ENCODE measurements at regions not wholly inside any gene's neighbourhood (a gene's known extent, or its start where the extent isn't known, plus 50 kb on each side); places are given as distances from the start of the nearest gene placed in this dataset.
"Not testable (repeated sequence)": the region's sequence is repeated elsewhere in the genome, so short reads cannot be mapped to it uniquely, and the experiment has no call there.

DNA sequence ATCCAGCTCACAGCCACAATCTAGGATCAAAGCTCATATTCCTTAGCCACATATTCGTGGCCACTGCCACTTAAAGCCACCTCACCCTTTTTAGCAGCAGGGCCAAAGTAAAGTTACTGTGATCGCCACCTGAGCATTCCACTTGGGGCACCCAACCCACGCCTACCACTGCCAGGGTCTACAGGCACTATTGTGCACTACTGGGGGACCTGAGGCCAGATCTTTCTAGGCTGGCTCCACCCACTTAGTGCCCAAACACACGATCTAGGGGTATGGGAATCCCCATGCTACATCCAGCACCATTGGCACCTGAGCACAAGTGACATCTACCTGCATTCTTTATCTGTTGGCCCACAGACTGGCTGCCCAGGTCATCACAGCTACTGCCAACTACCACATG is 517.9 kb upstream of the PRR20A start:
- Mint-ChIP-seq H3K4me3 (no peak overlapping the region), H3K27ac (no peak overlapping the region), H3K9me3 (peaks cover 20 to 23% of the 10 kb centered on the region in 2 donors), H3K4me1 (no peaks in the 10 kb centered on the region), H3K27me3 (ENCODE audit: low read depth in 2 of 2) (no peaks in the 10 kb centered on the region), H3K36me3 (peaks cover 14% of the 10 kb centered on the region)
- no peak overlapping the region for H3K27ac ChIP-seq (ENCODE audit: low read length)
- DNase-seq (no peak), ATAC-seq (no peak)
- H3K36me3 ChIP-seq (ENCODE audit: control insufficient read depth, insufficient read depth, low read length), result no peaks in the 10 kb centered on the region
- no peaks in the 10 kb centered on the region for H3K27me3 ChIP-seq (ENCODE audit: control insufficient read depth, insufficient read depth, low read length)
- intact Hi-C loops (cut with micrococcal nuclease), result no loop called here
- WGBS (ENCODE audit: insufficient coverage), result 75% methylated on average over 4 of the region's 4 CpGs
- H3K4me3 ChIP-seq (ENCODE audit: low read length), result no peak overlapping the region
- H3K9me3 ChIP-seq (ENCODE audit: control insufficient read depth, insufficient read depth, low read length), result peaks cover 13% of the 10 kb centered on the region
- TF ChIP-seq CTCF (IDR thresholded peaks at IDR 0.05), result no peak
- H3K4me1 ChIP-seq (ENCODE audit: control insufficient read depth, insufficient read depth, low read length), result no peaks in the 10 kb centered on the region

GRCh38 chr13:56628886-56629285 is 511.8 kb upstream of the PRR20A start:
- H3K27ac ChIP-seq (ENCODE audit: low read length); H3K9me3 ChIP-seq (ENCODE audit: control insufficient read depth, insufficient read depth, low read length); H3K36me3 ChIP-seq (ENCODE audit: control insufficient read depth, insufficient read depth, low read length); H3K27me3 ChIP-seq (ENCODE audit: control insufficient read depth, insufficient read depth, low read length); H3K27me3 Mint-ChIP-seq (ENCODE audit: low read depth in 2 of 2); H3K4me1 Mint-ChIP-seq; DNase-seq; H3K4me3 Mint-ChIP-seq; H3K27ac Mint-ChIP-seq; ATAC-seq; H3K4me3 ChIP-seq (ENCODE audit: low read length); H3K4me1 ChIP-seq (ENCODE audit: control insufficient read depth, insufficient read depth, low read length); intact Hi-C loops (cut with micrococcal nuclease): not testable (repeated sequence)
- H3K9me3 Mint-ChIP-seq, result peaks cover 24 to 43% of the 10 kb centered on the region in 2 donors
- peaks cover 28% of the 10 kb centered on the region for H3K36me3 Mint-ChIP-seq
- WGBS (ENCODE audit: insufficient coverage), result 83% methylated on average over 6 of the region's 6 CpGs

GRCh38 chr13:56631060-56631459 is 509.7 kb upstream of the PRR20A start:
- Mint-ChIP-seq H3K36me3 (peaks cover 24% of the 10 kb centered on the region), H3K9me3 (peaks cover 15 to 35% of the 10 kb centered on the region in 2 donors)
- H3K4me1 ChIP-seq (ENCODE audit: control insufficient read depth, insufficient read depth, low read length); H3K4me3 ChIP-seq (ENCODE audit: low read length); intact Hi-C loops (cut with micrococcal nuclease); DNase-seq; H3K4me1 Mint-ChIP-seq; H3K27me3 ChIP-seq (ENCODE audit: control insufficient read depth, insufficient read depth, low read length); H3K27ac Mint-ChIP-seq; H3K36me3 ChIP-seq (ENCODE audit: control insufficient read depth, insufficient read depth, low read length); H3K9me3 ChIP-seq (ENCODE audit: control insufficient read depth, insufficient read depth, low read length); H3K4me3 Mint-ChIP-seq; H3K27ac ChIP-seq (ENCODE audit: low read length); H3K27me3 Mint-ChIP-seq (ENCODE audit: low read depth in 2 of 2); ATAC-seq: not testable (repeated sequence)
- 90% methylated on average over 2 of the region's 3 CpGs for WGBS (ENCODE audit: insufficient coverage)

- no peak for DNase-seq
Measured at GRCh38 chr13:56653043-56653442, 487.7 kb upstream of the PRR20A start.

More at GRCh38 chr13:56653043-56653442, 487.7 kb upstream of the PRR20A start:
- WGBS (ENCODE audit: insufficient coverage), result 88% methylated on average over 2 of the region's 2 CpGs
- H3K36me3 ChIP-seq (ENCODE audit: control insufficient read depth, insufficient read depth, low read length), result no peaks in the 10 kb centered on the region
- intact Hi-C loops (cut with micrococcal nuclease), result no loop called here
- no peak for TF ChIP-seq CTCF (IDR thresholded peaks at IDR 0.05)
- Mint-ChIP-seq H3K9me3 (peaks cover 9 to 12% of the 10 kb centered on the region in 2 donors), H3K36me3 (no peaks in the 10 kb centered on the region), H3K27me3 (ENCODE audit: low read depth in 2 of 2) (no peaks in the 10 kb centered on the region), H3K4me3 (no peak overlapping the region), H3K27ac (no peak overlapping the region), H3K4me1 (no peaks in the 10 kb centered on the region)
- no peaks in the 10 kb centered on the region for H3K27me3 ChIP-seq (ENCODE audit: control insufficient read depth, insufficient read depth, low read length)
- no peak overlapping the region for H3K27ac ChIP-seq (ENCODE audit: low read length)
- H3K4me1 ChIP-seq (ENCODE audit: control insufficient read depth, insufficient read depth, low read length), result no peaks in the 10 kb centered on the region
- peaks cover 4% of the 10 kb centered on the region for H3K9me3 ChIP-seq (ENCODE audit: control insufficient read depth, insufficient read depth, low read length)
- no peak overlapping the region for H3K4me3 ChIP-seq (ENCODE audit: low read length)
- no peak for ATAC-seq
